Panc1 (cell line): ENCODE measurements at regions not wholly inside any gene's neighbourhood (a gene's known extent, or its start where the extent isn't known, plus 50 kb on each side); places are given as distances from the start of the nearest gene placed in this dataset.

ENCODE experiments used
- ATAC-seq: fragments of 200-7000 bp; cut with Tn5 transposase; 2 replicates; pipeline ENCODE4 v1.9.1; 2020; ENCODE audit warnings: mild to moderate bottlenecking, moderate library complexity
- BruUV-seq: library from RNA; stranded (reverse); fragments of 400-500 nt; replicated peaks from 2 replicates; lab custom pipeline; 2021; lab: Mats Ljungman, UMichigan
- CTCF ChIA-PET: fragments of 300-600 bp; sonication (Branson Sonifier 250); formaldehyde crosslinking; loops from one replicate; lab custom pipeline; 2022; ENCODE audit warnings: antibody characterized with exemption; lab: Charles Lee
- POLR2A ChIA-PET: fragments of 300-600 bp; sonication (Branson Sonifier 250); formaldehyde crosslinking; loops from one replicate; lab custom pipeline; 2022; ENCODE audit warnings: antibody characterized with exemption; lab: Charles Lee
- DNase-seq: peaks from one replicate; pipeline ENCODE4 v3.0.0-alpha.2; 2010; ENCODE audit warnings: low read depth, low spot score
- H3K27ac ChIP-seq: 2 replicates; pipeline ENCODE4 v1.5.1; 2011; ENCODE audit warnings: mild to moderate bottlenecking, low read length, inconsistent platforms
- H3K27me3 ChIP-seq: fragments of 200-500 bp; sonication (Bioruptor generic); 2 replicates; pipeline ENCODE4 v1.6.0; 2014; ENCODE audit warnings: low read length, inconsistent platforms; ENCODE audit not compliant: control insufficient read depth, insufficient read depth
- H3K36me3 ChIP-seq: fragments of 200-500 bp; sonication (Bioruptor generic); 2 replicates; pipeline ENCODE4 v1.5.1; 2014; ENCODE audit warnings: inconsistent platforms, mild to moderate bottlenecking, low read length, moderate library complexity; ENCODE audit not compliant: control insufficient read depth, insufficient read depth
- H3K4me1 ChIP-seq: 2 replicates; pipeline ENCODE4 v1.5.1; 2011; ENCODE audit warnings: inconsistent platforms, mild to moderate bottlenecking, low read length, moderate library complexity; ENCODE audit not compliant: control insufficient read depth, insufficient read depth
- H3K4me3 ChIP-seq, 2 experiments: 2 replicates each; pipeline ENCODE4 v1.5.1; 2011 to 2012; ENCODE audit warnings: low read depth in 2 of 2, low read length in 2 of 2, mild to moderate bottlenecking in 2 of 2, inconsistent platforms in 1 of 2, moderate library complexity in 1 of 2
- H3K9me3 ChIP-seq: fragments of 200-500 bp; sonication (Bioruptor generic); 2 replicates; pipeline ENCODE4 v1.5.1; 2014; ENCODE audit warnings: low read depth, mild to moderate bottlenecking, inconsistent platforms, low read length, moderate library complexity; ENCODE audit not compliant: control insufficient read depth, insufficient read depth
- POLR2AphosphoS5 ChIP-seq: IDR thresholded peaks from 2 replicates; pipeline ENCODE4 v1.6.1; 2012; ENCODE audit warnings: mild to moderate bottlenecking, low read depth, low read length, moderate library complexity
- SIN3A ChIP-seq: IDR thresholded peaks from 2 replicates; pipeline ENCODE4 v1.6.1; 2012; ENCODE audit warnings: low read depth, mild to moderate bottlenecking, low read length, moderate library complexity, borderline replicate concordance; ENCODE audit not compliant: insufficient read depth
- TCF7L2 ChIP-seq: IDR thresholded peaks from 2 replicates; pipeline ENCODE4 v1.6.1; 2011; ENCODE audit warnings: mild to moderate bottlenecking, low read depth, low read length, inconsistent platforms
- in situ Hi-C: cut with HindIII; loops from 2 replicates; pipeline ENCODE4 v1.10.0; 2016; ENCODE audit warnings: low sequenced_read_pairs, low pct_unique_long_range_greater_than_20kb
- intact Hi-C: fragments of 100-400 bp; cut with micrococcal nuclease; formaldehyde crosslinking; loops from one replicate; pipeline ENCODE4 v1.10.0; 2022; ENCODE audit not compliant: unreplicated experiment
- TF ChIP-seq, protein P1 (sequence below): fragments of 450-650 bp; IDR thresholded peaks from 2 replicates; pipeline ENCODE4 v1.5.1; 2017; ENCODE audit warnings: mild to moderate bottlenecking
- TF ChIP-seq, protein P2 (sequence below), 2 experiments: IDR thresholded peaks; 2 replicates each; pipeline ENCODE4 v1.6.1; 2011 to 2012; ENCODE audit warnings: low read depth in 2 of 2, control low read depth in 1 of 2, low read length in 1 of 2, mild to moderate bottlenecking in 1 of 2, moderate library complexity in 1 of 2; ENCODE audit not compliant: insufficient read depth in 1 of 2

DNA sequence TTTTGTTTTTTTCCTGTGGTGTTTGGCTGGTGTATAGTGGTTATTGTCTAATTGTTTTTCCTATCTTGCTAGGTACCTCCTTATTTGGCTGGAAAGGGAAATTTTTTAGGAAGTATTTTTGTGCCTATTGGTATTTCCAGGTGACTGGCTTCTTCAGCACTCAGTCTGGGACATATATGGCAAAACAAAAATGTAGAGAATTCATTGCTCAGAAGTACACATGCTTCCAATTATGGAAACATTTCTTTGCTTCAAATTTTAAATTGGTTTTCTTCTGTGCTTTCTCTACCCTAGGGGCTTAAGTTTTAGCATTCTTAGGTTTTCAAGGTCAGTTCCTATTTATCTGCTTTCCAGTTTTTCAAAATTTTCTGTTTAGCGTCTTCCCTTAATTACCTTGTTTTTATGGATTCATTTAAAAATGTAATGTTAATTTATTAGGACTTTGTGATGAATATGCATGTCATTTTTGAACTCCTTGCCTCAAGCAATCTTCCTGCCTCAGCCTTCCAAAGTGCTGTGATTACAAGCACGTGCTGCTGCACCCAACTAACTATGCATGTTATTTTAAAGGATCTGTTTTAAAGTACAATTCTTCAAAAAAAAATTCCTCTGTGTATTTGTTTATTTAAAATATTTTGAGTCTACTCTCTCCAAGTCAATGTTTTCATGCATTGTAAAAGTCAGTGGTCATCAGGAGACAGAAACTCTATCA, 231.9 kb upstream of the DPPA4 start:
- no peaks in the 10 kb centered on the region for H3K4me1 ChIP-seq
- in situ Hi-C loops = no loop called here
- POLR2A ChIA-PET = no interaction called here

DNA sequence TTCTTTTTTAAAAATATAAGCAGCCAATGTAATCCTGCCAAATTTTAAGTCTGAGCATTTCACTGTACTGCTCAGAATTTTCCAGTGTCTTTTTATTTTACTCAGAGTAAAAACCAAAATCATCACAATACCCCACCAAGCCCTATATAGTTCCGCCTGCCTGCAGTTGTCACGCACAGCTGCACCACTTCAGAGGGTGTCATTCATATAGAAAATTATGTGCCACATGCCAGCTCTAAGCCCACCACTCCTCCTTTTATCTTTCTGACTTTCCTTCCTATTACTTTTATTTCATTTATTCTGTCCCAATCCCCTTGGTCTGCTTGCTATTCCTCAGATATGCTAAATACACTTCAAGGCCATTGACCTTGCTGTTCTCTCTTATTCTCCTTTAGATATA, 233.1 kb upstream of the DPPA4 start:
- Histone ChIP-seq H3K36me3 (no peaks in the 10 kb centered on the region), H3K4me3 (no peak overlapping the region), H3K9me3 (peaks cover 8% of the 10 kb centered on the region; the same call in 1 of the 2 replicates), H3K4me1 (no peaks in the 10 kb centered on the region), H3K27me3 (no peaks in the 10 kb centered on the region), H3K27ac (no peak overlapping the region)
- POLR2A ChIA-PET = no interaction called here
- TF ChIP-seq, protein P1, sequence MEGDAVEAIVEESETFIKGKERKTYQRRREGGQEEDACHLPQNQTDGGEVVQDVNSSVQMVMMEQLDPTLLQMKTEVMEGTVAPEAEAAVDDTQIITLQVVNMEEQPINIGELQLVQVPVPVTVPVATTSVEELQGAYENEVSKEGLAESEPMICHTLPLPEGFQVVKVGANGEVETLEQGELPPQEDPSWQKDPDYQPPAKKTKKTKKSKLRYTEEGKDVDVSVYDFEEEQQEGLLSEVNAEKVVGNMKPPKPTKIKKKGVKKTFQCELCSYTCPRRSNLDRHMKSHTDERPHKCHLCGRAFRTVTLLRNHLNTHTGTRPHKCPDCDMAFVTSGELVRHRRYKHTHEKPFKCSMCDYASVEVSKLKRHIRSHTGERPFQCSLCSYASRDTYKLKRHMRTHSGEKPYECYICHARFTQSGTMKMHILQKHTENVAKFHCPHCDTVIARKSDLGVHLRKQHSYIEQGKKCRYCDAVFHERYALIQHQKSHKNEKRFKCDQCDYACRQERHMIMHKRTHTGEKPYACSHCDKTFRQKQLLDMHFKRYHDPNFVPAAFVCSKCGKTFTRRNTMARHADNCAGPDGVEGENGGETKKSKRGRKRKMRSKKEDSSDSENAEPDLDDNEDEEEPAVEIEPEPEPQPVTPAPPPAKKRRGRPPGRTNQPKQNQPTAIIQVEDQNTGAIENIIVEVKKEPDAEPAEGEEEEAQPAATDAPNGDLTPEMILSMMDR = no peak
- TF ChIP-seq TCF7L2 = no peak
- no peak for DNase-seq
- intact Hi-C loops = no loop called here
- BruUV-seq = no TSS peak
- CTCF ChIA-PET = no interaction called here
- in situ Hi-C loops = no loop called here
- ATAC-seq = no peak

More for the DNA sequence above, 231.9 kb upstream of the DPPA4 start:
- CTCF ChIA-PET = no interaction called here
- BruUV-seq = no TSS peak
- no peak for TF ChIP-seq SIN3A
- H3K36me3 ChIP-seq = no peaks in the 10 kb centered on the region
- H3K9me3 ChIP-seq = peaks cover 8% of the 10 kb centered on the region; the same call in 1 of the 2 replicates
- H3K27me3 ChIP-seq = no peaks in the 10 kb centered on the region
- ATAC-seq (no peak), DNase-seq (no peak)
- H3K27ac ChIP-seq = no peak overlapping the region
- intact Hi-C loops = no loop called here
- no peak overlapping the region for H3K4me3 ChIP-seq

DNA sequence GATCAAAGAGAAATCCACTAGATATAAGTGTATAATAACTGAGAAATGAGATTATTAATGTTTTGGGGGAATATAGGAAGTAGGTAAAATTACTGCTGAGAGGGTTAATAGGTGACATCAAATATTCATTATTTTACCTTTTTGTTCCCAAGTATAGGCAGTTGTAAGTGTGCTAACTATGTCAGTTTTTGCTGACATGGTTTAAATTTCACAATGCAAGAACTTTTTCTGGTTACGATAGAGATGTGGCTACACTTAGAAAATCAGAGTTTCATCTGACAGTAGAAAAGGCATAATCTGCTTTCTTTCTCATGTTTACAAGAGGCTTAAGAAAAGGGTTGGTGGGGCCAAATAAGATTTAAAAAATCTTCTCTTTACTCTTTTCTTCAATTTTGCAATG, 235.0 kb upstream of the DPPA4 start:
- H3K4me1 ChIP-seq = no peaks in the 10 kb centered on the region
- no peaks in the 10 kb centered on the region for H3K27me3 ChIP-seq
- in situ Hi-C loops (no loop called here), intact Hi-C loops (no loop called here)
- no TSS peak for BruUV-seq
- H3K27ac ChIP-seq = no peak overlapping the region
- H3K4me3 ChIP-seq = no peak overlapping the region
- DNase-seq (no peak), ATAC-seq (no peak)
- POLR2A ChIA-PET = no interaction called here
- 0 out of 2 replicates have a peak, but pooled peaks cover 6% of the 10 kb centered on the region for H3K9me3 ChIP-seq
- CTCF ChIA-PET = no interaction called here
- H3K36me3 ChIP-seq = no peaks in the 10 kb centered on the region
- TF ChIP-seq, protein P2, sequence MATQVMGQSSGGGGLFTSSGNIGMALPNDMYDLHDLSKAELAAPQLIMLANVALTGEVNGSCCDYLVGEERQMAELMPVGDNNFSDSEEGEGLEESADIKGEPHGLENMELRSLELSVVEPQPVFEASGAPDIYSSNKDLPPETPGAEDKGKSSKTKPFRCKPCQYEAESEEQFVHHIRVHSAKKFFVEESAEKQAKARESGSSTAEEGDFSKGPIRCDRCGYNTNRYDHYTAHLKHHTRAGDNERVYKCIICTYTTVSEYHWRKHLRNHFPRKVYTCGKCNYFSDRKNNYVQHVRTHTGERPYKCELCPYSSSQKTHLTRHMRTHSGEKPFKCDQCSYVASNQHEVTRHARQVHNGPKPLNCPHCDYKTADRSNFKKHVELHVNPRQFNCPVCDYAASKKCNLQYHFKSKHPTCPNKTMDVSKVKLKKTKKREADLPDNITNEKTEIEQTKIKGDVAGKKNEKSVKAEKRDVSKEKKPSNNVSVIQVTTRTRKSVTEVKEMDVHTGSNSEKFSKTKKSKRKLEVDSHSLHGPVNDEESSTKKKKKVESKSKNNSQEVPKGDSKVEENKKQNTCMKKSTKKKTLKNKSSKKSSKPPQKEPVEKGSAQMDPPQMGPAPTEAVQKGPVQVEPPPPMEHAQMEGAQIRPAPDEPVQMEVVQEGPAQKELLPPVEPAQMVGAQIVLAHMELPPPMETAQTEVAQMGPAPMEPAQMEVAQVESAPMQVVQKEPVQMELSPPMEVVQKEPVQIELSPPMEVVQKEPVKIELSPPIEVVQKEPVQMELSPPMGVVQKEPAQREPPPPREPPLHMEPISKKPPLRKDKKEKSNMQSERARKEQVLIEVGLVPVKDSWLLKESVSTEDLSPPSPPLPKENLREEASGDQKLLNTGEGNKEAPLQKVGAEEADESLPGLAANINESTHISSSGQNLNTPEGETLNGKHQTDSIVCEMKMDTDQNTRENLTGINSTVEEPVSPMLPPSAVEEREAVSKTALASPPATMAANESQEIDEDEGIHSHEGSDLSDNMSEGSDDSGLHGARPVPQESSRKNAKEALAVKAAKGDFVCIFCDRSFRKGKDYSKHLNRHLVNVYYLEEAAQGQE (IDR thresholded peaks at IDR 0.05; ENCODE audit: insufficient read depth in 1 of 2, low read depth in 2 of 2, low read length in 1 of 2) = no peak
- TF ChIP-seq SIN3A (no peak), TCF7L2 (no peak), POLR2AphosphoS5 (no peak)
- TF ChIP-seq, protein P1 = no peak
